OCI-LY3 (cell line): ENCODE measurements at regions not wholly inside any gene's neighbourhood (a gene's known extent, or its start where the extent isn't known, plus 50 kb on each side); places are given as distances from the start of the nearest gene placed in this dataset.

ENCODE experiments used
- CTCF ChIP-seq: fragments of 200-600, 300-600 bp; sonication (generic); IDR thresholded peaks from 2 replicates; pipeline ENCODE4 v1.5.1; 2014; ENCODE audit warnings: antibody characterized with exemption, low read length, low read depth
- EZH2phosphoT487 ChIP-seq: fragments of 200-600 bp; shearing (Covaris generic); IDR thresholded peaks from 2 replicates; pipeline ENCODE4 v1.6.1; 2018; ENCODE audit warnings: antibody characterized with exemption, mixed run types, low read depth

GRCh38 chr5:68359699-68360098 lies 144.1 kb downstream of the PIK3R1 start:
- TF ChIP-seq CTCF (no peak), EZH2phosphoT487 (no peak)
